Keratinocyte (primary cell): ENCODE measurements at regions not wholly inside any gene's neighbourhood (a gene's known extent, or its start where the extent isn't known, plus 50 kb on each side); places are given as distances from the start of the nearest gene placed in this dataset.

Source experiments
- DNase-seq: peaks from one replicate; pipeline ENCODE4 v3.0.0-alpha.2; 2011; ENCODE audit warnings: low read depth, missing footprints, low spot score
- FAIRE-seq: peaks from 2 replicates; lab custom pipeline; 2011; peaks lifted over from hg19 to GRCh38; lab: Jason Lieb, UNC
- H2AFZ ChIP-seq: 2 replicates; pipeline ENCODE4 v1.6.0; 2012; ENCODE audit warnings: low read length, control low read depth, inconsistent platforms; ENCODE audit not compliant: control insufficient read depth
- H3K27ac ChIP-seq: 2 replicates; pipeline ENCODE4 v1.5.1; 2011; ENCODE audit warnings: low read length; ENCODE audit not compliant: control insufficient read depth, insufficient read depth
- H3K27me3 ChIP-seq: 3 replicates; pipeline ENCODE4 v1.6.0; 2011; ENCODE audit warnings: low read length; ENCODE audit not compliant: control insufficient read depth, insufficient read depth; ENCODE audit errors: extremely low read depth
- H3K36me3 ChIP-seq, 2 experiments: 2 replicates in 1 of 2; 3 replicates in 1 of 2; pipeline ENCODE4 v1.5.1; 2011; ENCODE audit warnings: low read length in 2 of 2, mild to moderate bottlenecking in 1 of 2; ENCODE audit not compliant: control insufficient read depth in 2 of 2, insufficient read depth in 2 of 2; ENCODE audit errors: extremely low read depth in 1 of 2
- H3K4me1 ChIP-seq: 3 replicates; pipeline ENCODE4 v1.5.1; 2011; ENCODE audit warnings: low read length; ENCODE audit not compliant: control insufficient read depth, insufficient read depth; ENCODE audit errors: extremely low read depth
- H3K4me2 ChIP-seq: 3 replicates; pipeline ENCODE4 v1.6.0; 2011; ENCODE audit warnings: low read depth, low read length; ENCODE audit not compliant: control insufficient read depth, insufficient read depth; ENCODE audit errors: extremely low read depth
- H3K4me3 ChIP-seq, 3 experiments: fragments of 200-600 bp in 1 of 3; sonication (generic) in 1 of 3; 2 replicates in 2 of 3; 3 replicates in 1 of 3; pipeline ENCODE4 v1.5.1; 2011 to 2016; ENCODE audit warnings: low read length in 3 of 3, mild to moderate bottlenecking in 3 of 3, control low read depth in 2 of 3, inconsistent platforms in 1 of 3, low read depth in 1 of 3, mixed read lengths in 1 of 3, mixed run types in 1 of 3, moderate library complexity in 1 of 3; ENCODE audit not compliant: control insufficient read depth in 2 of 3, insufficient read depth in 2 of 3; ENCODE audit errors: extremely low read depth in 1 of 3
- H3K79me2 ChIP-seq: 2 replicates; pipeline ENCODE4 v1.6.0; 2012; ENCODE audit warnings: low read length; ENCODE audit not compliant: control insufficient read depth, insufficient read depth
- H3K9ac ChIP-seq: 3 replicates; pipeline ENCODE4 v1.6.0; 2011; ENCODE audit warnings: low read length; ENCODE audit not compliant: control insufficient read depth, insufficient read depth; ENCODE audit errors: extremely low read depth
- H3K9me1 ChIP-seq: 3 replicates; pipeline ENCODE4 v1.6.0; 2011; ENCODE audit warnings: low read length; ENCODE audit not compliant: control insufficient read depth, insufficient read depth; ENCODE audit errors: extremely low read depth
- H3K9me3 ChIP-seq: 2 replicates; pipeline ENCODE4 v1.5.1; 2012; ENCODE audit warnings: low read depth, low read length; ENCODE audit not compliant: control insufficient read depth
- H4K20me1 ChIP-seq: 3 replicates; pipeline ENCODE4 v1.6.0; 2011; ENCODE audit warnings: low read length; ENCODE audit not compliant: control insufficient read depth, insufficient read depth; ENCODE audit errors: extremely low read depth
- CTCF ChIP-seq, 3 experiments: IDR thresholded peaks in 1 of 3; conservative IDR thresholded peaks in 1 of 3; optimal IDR thresholded peaks in 1 of 3; 2 replicates in 2 of 3; 3 replicates in 1 of 3; pipeline versions ENCODE3 to v1.5.1; 2011; ENCODE audit warnings: low read length in 3 of 3, mild to moderate bottlenecking in 3 of 3, moderate library complexity in 2 of 3, control low read depth in 1 of 3, inconsistent platforms in 1 of 3; ENCODE audit not compliant: insufficient read depth in 2 of 3; ENCODE audit errors: extremely low read depth in 1 of 3
- EZH2 ChIP-seq: IDR thresholded peaks from one replicate; pipeline ENCODE4 v1.6.1; 2012; ENCODE audit warnings: inconsistent platforms, mild to moderate bottlenecking, low read length, moderate library complexity
- dilution Hi-C: fragments of 300-500 bp; cut with MboI; formaldehyde crosslinking; loops from one replicate; pipeline ENCODE4 v1.7.0; 2020; ENCODE audit warnings: low sequenced_read_pairs; ENCODE audit not compliant: extremely low pct_ligation_motif_present

- H3K9ac ChIP-seq, result no peak overlapping the region
- no peak overlapping the region for H3K4me3 ChIP-seq
- no peaks in the 10 kb centered on the region for H3K79me2 ChIP-seq
- H4K20me1 ChIP-seq, result no peaks in the 10 kb centered on the region
- H3K9me1 ChIP-seq, result no peaks in the 10 kb centered on the region
- FAIRE-seq (no peak), DNase-seq (no peak)
- H2AFZ ChIP-seq, result no peak overlapping the region
- H3K27ac ChIP-seq, result no peak overlapping the region
- no peaks in the 10 kb centered on the region for H3K36me3 ChIP-seq
- H3K27me3 ChIP-seq, result no peaks in the 10 kb centered on the region
- H3K4me1 ChIP-seq, result no peaks in the 10 kb centered on the region
- TF ChIP-seq EZH2 (no peak), CTCF (optimal IDR thresholded peaks at IDR 0.05 in 1 of 3, IDR thresholded peaks at IDR 0.05 in 1 of 3, conservative IDR thresholded peaks at IDR 0.05 in 1 of 3; ENCODE audit: extremely low read depth in 1 of 3, insufficient read depth in 2 of 3, low read length in 3 of 3) (no peak)
- dilution Hi-C loops, result no loop called here
- H3K9me3 ChIP-seq, result no peaks in the 10 kb centered on the region
- H3K4me2 ChIP-seq, result no peak overlapping the region
These were observed 290.7 kb upstream of the PCDH18 start for GRCh38 chr4:137823007-137823406.

GRCh38 chr4:137819964-137820383 is 287.7 kb upstream of the PCDH18 start:
- H3K27me3 ChIP-seq, result no peaks in the 10 kb centered on the region
- no peak overlapping the region for H3K9ac ChIP-seq
- no peaks in the 10 kb centered on the region for H3K4me1 ChIP-seq
- dilution Hi-C loops, result no loop called here
- H3K79me2 ChIP-seq, result no peaks in the 10 kb centered on the region
- FAIRE-seq, result peak; percentile 73
- H3K36me3 ChIP-seq, result no peaks in the 10 kb centered on the region
- H3K4me2 ChIP-seq, result no peak overlapping the region
- no peaks in the 10 kb centered on the region for H4K20me1 ChIP-seq
- H3K4me3 ChIP-seq, result no peak overlapping the region
- H2AFZ ChIP-seq, result no peak overlapping the region
- no peaks in the 10 kb centered on the region for H3K9me1 ChIP-seq
- no peak overlapping the region for H3K27ac ChIP-seq
- no peak for TF ChIP-seq EZH2
- TF ChIP-seq CTCF (optimal IDR thresholded peaks at IDR 0.05 in 1 of 3, IDR thresholded peaks at IDR 0.05 in 1 of 3, conservative IDR thresholded peaks at IDR 0.05 in 1 of 3; ENCODE audit: extremely low read depth in 1 of 3, insufficient read depth in 2 of 3, low read length in 3 of 3), result peak; percentile 61 to 78 (median 65)
- peak; percentile 21 for DNase-seq
- H3K9me3 ChIP-seq, result no peaks in the 10 kb centered on the region
